K562 (cell line): ENCODE measurements at regions not wholly inside any gene's neighbourhood (a gene's known extent, or its start where the extent isn't known, plus 50 kb on each side); places are given as distances from the start of the nearest gene placed in this dataset.

Experiments used
- ATAC-seq: fragments of 200-7000 bp; cut with Tn5 transposase; 3 replicates; pipeline ENCODE4 v1.9.1; 2020; ENCODE audit warnings: moderate library complexity
- BruUV-seq: library from RNA; stranded (reverse); fragments of 400-500 nt; replicated peaks from 2 replicates; lab custom pipeline; 2021; lab: Mats Ljungman, UMichigan
- CTCF ChIA-PET: fragments of 300-600 bp; formaldehyde crosslinking; extraction: SDS; loops from one replicate; lab custom pipeline; 2021; ENCODE audit warnings: low intra/inter-chr PET ratio; lab: Yijun Ruan, JAX
- POLR2A ChIA-PET: fragments of 300-600, 350-650 bp; sonication (Branson Sonifier 250); formaldehyde crosslinking; extraction: SDS; loops from one replicate; lab custom pipeline; 2021; ENCODE audit warnings: antibody characterized with exemption, inconsistent platforms; lab: Yijun Ruan, JAX
- DNase-seq, 4 experiments: peaks; one replicate each; pipeline versions ENCODE4 v3.0.0 to v3.0.0-alpha.2; 2011 to 2018; ENCODE audit warnings: low spot score in 3 of 4, mixed read lengths in 3 of 4; ENCODE audit errors: extremely low read depth in 1 of 4
- FAIRE-seq: peaks from 2 replicates; lab custom pipeline; 2011; peaks lifted over from hg19 to GRCh38; lab: Jason Lieb, UNC
- H2AFZ ChIP-seq: 2 replicates; pipeline ENCODE4 v1.6.0; 2011; ENCODE audit warnings: low read depth, low read length, control low read depth, inconsistent platforms
- H3K27ac ChIP-seq: fragments of 200-600 bp; 3 replicates; pipeline ENCODE4 v1.8.0; 2011; ENCODE audit warnings: low read depth, mild to moderate bottlenecking, control low read depth, inconsistent platforms, low read length, moderate library complexity, mixed read lengths; ENCODE audit errors: extremely low read depth
- H3K27me3 ChIP-seq, 2 experiments: fragments of 300-600 bp in 1 of 2; 2 replicates in 1 of 2; 3 replicates in 1 of 2; pipeline versions ENCODE4 v1.6.0 to v1.8.0; 2011; ENCODE audit warnings: inconsistent platforms in 2 of 2, low read length in 2 of 2, mild to moderate bottlenecking in 1 of 2, mixed read lengths in 1 of 2, moderate library complexity in 1 of 2; ENCODE audit not compliant: control insufficient read depth in 2 of 2, insufficient read depth in 2 of 2
- H3K36me3 ChIP-seq: fragments of 300-600 bp; 3 replicates; pipeline ENCODE4 v1.8.0; 2011; ENCODE audit warnings: mild to moderate bottlenecking, low read length, inconsistent platforms; ENCODE audit not compliant: control insufficient read depth, insufficient read depth
- H3K4me1 ChIP-seq, 2 experiments: fragments of 200-600 bp in 1 of 2; replicated peaks in 1 of 2; 2 replicates in 1 of 2; 3 replicates in 1 of 2; pipeline versions ENCODE4 v1.5.1 to v1.8.0; 2011; ENCODE audit warnings: inconsistent platforms in 2 of 2, low read length in 2 of 2, mild to moderate bottlenecking in 1 of 2, mixed read lengths in 1 of 2, moderate library complexity in 1 of 2; ENCODE audit not compliant: control insufficient read depth in 2 of 2, insufficient read depth in 2 of 2
- H3K4me2 ChIP-seq: 2 replicates; pipeline ENCODE4 v1.6.1; 2011; ENCODE audit warnings: low read length, control low read depth, inconsistent platforms, mixed read lengths; ENCODE audit not compliant: insufficient read depth
- H3K4me3 ChIP-seq: fragments of 200-600 bp; sonication (generic), shearing (Covaris generic); 2 replicates; pipeline ENCODE4 v1.5.1; 2016; ENCODE audit warnings: control low read depth, inconsistent platforms
- H3K79me2 ChIP-seq: fragments of 200-600 bp; 3 replicates; pipeline ENCODE4 v1.8.0; 2011; ENCODE audit warnings: low read length, inconsistent platforms; ENCODE audit not compliant: control insufficient read depth, insufficient read depth
- H3K9ac ChIP-seq, 2 experiments: 2 replicates each; pipeline versions ENCODE4 v1.6.0 to v1.6.1; 2011; ENCODE audit warnings: low read depth in 2 of 2, low read length in 2 of 2, control low read depth in 1 of 2, inconsistent platforms in 1 of 2, mild to moderate bottlenecking in 1 of 2, mixed read lengths in 1 of 2; ENCODE audit not compliant: insufficient read depth in 1 of 2
- H3K9me1 ChIP-seq: one replicate; pipeline ENCODE4 v1.6.0; 2011; ENCODE audit warnings: inconsistent platforms, mild to moderate bottlenecking, low read length, moderate library complexity; ENCODE audit not compliant: control insufficient read depth, insufficient read depth
- H3K9me3 ChIP-seq: replicated peaks from 2 replicates; pipeline ENCODE4 v1.5.1; 2011; ENCODE audit warnings: low read depth, low read length, inconsistent platforms; ENCODE audit not compliant: control insufficient read depth, insufficient read depth
- H4K20me1 ChIP-seq: replicated peaks from 2 replicates; pipeline ENCODE4 v1.6.1; 2011; ENCODE audit warnings: low read length, inconsistent platforms, mixed read lengths; ENCODE audit not compliant: control insufficient read depth, insufficient read depth
- BCOR ChIP-seq: fragments of 450-650 bp; IDR thresholded peaks from 2 replicates; pipeline ENCODE4 v1.6.1; 2016
- CREM ChIP-seq: IDR thresholded peaks from 2 replicates; pipeline ENCODE4 v1.6.1; 2014; ENCODE audit warnings: antibody characterized with exemption, low read depth
- HLTF ChIP-seq: fragments of 450-650 bp; IDR thresholded peaks from 2 replicates; pipeline ENCODE4 v1.6.1; 2016
- KDM1A ChIP-seq, 2 experiments: fragments of 450-650 bp; IDR thresholded peaks; 2 replicates each; pipeline ENCODE4 v1.6.1; 2016; ENCODE audit warnings: mild to moderate bottlenecking in 2 of 2
- PCBP2 ChIP-seq: fragments of 200-400 bp; formaldehyde crosslinking; IDR thresholded peaks from 2 replicates; pipeline ENCODE4 v1.6.1; 2018; ENCODE audit warnings: low read length, low read depth, mild to moderate bottlenecking, moderate library complexity; ENCODE audit not compliant: poor library complexity, severe bottlenecking
- POLR2AphosphoS2 ChIP-seq: IDR thresholded peaks from 2 replicates; pipeline ENCODE4 v1.6.1; 2012; ENCODE audit warnings: low read length, improper control_type of control experiment
- ZFP1 ChIP-seq: fragments of 450-650 bp; formaldehyde crosslinking; IDR thresholded peaks from 2 replicates; pipeline ENCODE4 v1.4.0; 2020; ENCODE audit warnings: mild to moderate bottlenecking, mixed read lengths
- ZNF347 ChIP-seq: fragments of 450-650 bp; formaldehyde crosslinking; IDR thresholded peaks from 2 replicates; pipeline ENCODE4 v1.4.0; 2020; ENCODE audit warnings: low read depth, mild to moderate bottlenecking, moderate library complexity
- ZNF589 ChIP-seq: fragments of 200-800 bp; sonication (Bioruptor generic); IDR thresholded peaks from 2 replicates; pipeline ENCODE4 v1.6.1; 2016; ENCODE audit warnings: low read depth, missing genetic modification characterization, missing compliant biosample characterization
- ZNF699 ChIP-seq: fragments of 250-450 bp; sonication (Bioruptor Pico); IDR thresholded peaks from 2 replicates; pipeline ENCODE4 v1.8.0; 2021; ENCODE audit warnings: mild to moderate bottlenecking, moderate library complexity; ENCODE audit not compliant: insufficient replicate concordance
- ZNF780A ChIP-seq: fragments of 250-450 bp; sonication (Bioruptor Pico); IDR thresholded peaks from 2 replicates; pipeline ENCODE4 v1.5.0; 2021; ENCODE audit warnings: mild to moderate bottlenecking
- WGBS: fragments of 100-300 bp; shearing (Covaris generic); methylation state at CpG from one replicate; pipeline ENCODE4 v1.1.6; 2016; ENCODE audit warnings: low coverage, mixed read lengths; ENCODE audit not compliant: insufficient coverage; ENCODE audit errors: missing lambda C conversion rate; 5-methylcytosine and 5-hydroxymethylcytosine counted together
- in situ Hi-C: fragments of 300-500 bp; cut with MboI; formaldehyde crosslinking; loops from 4 replicates; pipeline ENCODE4 v1.15.0; 2018; ENCODE audit warnings: inconsistent platforms, mixed read lengths
- intact Hi-C: fragments of 100-400 bp; cut with micrococcal nuclease; formaldehyde crosslinking; loops from 2 replicates; pipeline ENCODE4 v1.14.2; 2022

GRCh38 chr4:186875476-186875875, 151.8 kb upstream of the FAT1 start:
- Histone ChIP-seq H3K36me3 (no peaks in the 10 kb centered on the region; the same call in 2 of the 3 replicates), H3K4me3 (no peak overlapping the region), H3K27ac (no peak overlapping the region), H3K4me1 (no peaks in the 10 kb centered on the region), H3K79me2 (no peaks in the 10 kb centered on the region), H3K27me3 (no peaks in the 10 kb centered on the region), H3K4me2 (no peak overlapping the region), H3K9ac (no peak overlapping the region), H2AFZ (no peak overlapping the region), H4K20me1 (no peaks in the 10 kb centered on the region), H3K9me3 (0 out of 2 replicates have a peak, but pooled peaks cover 2% of the 10 kb centered on the region), H3K9me1 (no peaks in the 10 kb centered on the region)
- 63% methylated on average over 1 of the region's 1 CpG for WGBS
- no peak for DNase-seq
- intact Hi-C loops: no loop called here
- ChIA-PET POLR2A (no interaction called here), CTCF (no interaction called here)
- ATAC-seq: no peak
- in situ Hi-C loops: no loop called here
- no TSS peak for BruUV-seq
- no peak for FAIRE-seq
- TF ChIP-seq ZNF699 (CRISPR knock-in tag) (no peak), HLTF (no peak), KDM1A (IDR thresholded peaks at IDR 0.05) (no peak), POLR2AphosphoS2 (no peak), ZFP1 (no peak), ZNF780A (CRISPR knock-in tag) (no peak), BCOR (no peak), CREM (no peak), ZNF347 (no peak), PCBP2 (no peak), ZNF589 (CRISPR knock-in tag) (no peak)
- TF ChIP-seq, all 486 proteins: peak for 0
